HepG2 (cell line): ENCODE measurements at regions not wholly inside any gene's neighbourhood (a gene's known extent, or its start where the extent isn't known, plus 50 kb on each side); places are given as distances from the start of the nearest gene placed in this dataset.
A peak's percentile ranks its signal among the peaks of the same experiment; 100 is the strongest.

ENCODE experiments used
- FOXP1 ChIP-seq, 2 experiments: fragments of 450-650 bp in 1 of 2; IDR thresholded peaks; 2 replicates each; pipeline ENCODE4 v1.6.1; 2017 to 2018; ENCODE audit warnings: antibody characterized with exemption in 1 of 2
- GFI1 ChIP-seq: sonication (generic); formaldehyde crosslinking; IDR thresholded peaks from 2 replicates; pipeline ENCODE4 v1.5.0; 2020; ENCODE audit warnings: missing genetic modification reagents, mild to moderate bottlenecking, borderline replicate concordance
- ISL2 ChIP-seq: sonication (generic); formaldehyde crosslinking; IDR thresholded peaks from 2 replicates; pipeline ENCODE4 v1.5.0; 2020; ENCODE audit warnings: missing genetic modification reagents
- KLF12 ChIP-seq: sonication (generic); formaldehyde crosslinking; IDR thresholded peaks from 2 replicates; pipeline ENCODE4 v1.4.0; 2020; ENCODE audit warnings: missing genetic modification reagents, borderline replicate concordance
- MED1 ChIP-seq: sonication (generic); formaldehyde crosslinking; IDR thresholded peaks from 2 replicates; pipeline ENCODE4 v1.4.0; 2020; ENCODE audit warnings: missing genetic modification reagents
- MLX ChIP-seq: IDR thresholded peaks from 2 replicates; pipeline ENCODE4 v1.6.1; 2016
- TCF12 ChIP-seq, 2 experiments: fragments of 450-650 bp in 1 of 2; sonication (generic) in 1 of 2; formaldehyde crosslinking in 1 of 2; IDR thresholded peaks; 2 replicates each; pipeline versions ENCODE4 v1.6.1 to v1.8.0; 2017 to 2022; ENCODE audit warnings: antibody characterized with exemption in 1 of 2, mild to moderate bottlenecking in 1 of 2, missing genetic modification reagents in 1 of 2, moderate library complexity in 1 of 2
- TGIF2 ChIP-seq: IDR thresholded peaks from 2 replicates; pipeline ENCODE4 v1.6.1; 2016; ENCODE audit warnings: control low read depth, missing compliant biosample characterization
- ZBTB21 ChIP-seq: sonication (generic); formaldehyde crosslinking; IDR thresholded peaks from 2 replicates; pipeline ENCODE4 v1.4.0; 2020; ENCODE audit warnings: missing genetic modification reagents
- ZMYM3 ChIP-seq: sonication (generic); formaldehyde crosslinking; IDR thresholded peaks from 2 replicates; pipeline ENCODE4 v1.5.1; 2020; ENCODE audit warnings: mild to moderate bottlenecking, missing genetic modification reagents
- ZNF766 ChIP-seq: sonication (generic); formaldehyde crosslinking; IDR thresholded peaks from 2 replicates; pipeline ENCODE4 v1.5.0; 2020; ENCODE audit warnings: missing genetic modification reagents, borderline replicate concordance
- TF ChIP-seq, protein P1 (sequence below): sonication (generic); formaldehyde crosslinking; IDR thresholded peaks from 2 replicates; pipeline ENCODE4 v1.5.1; 2020; ENCODE audit warnings: mild to moderate bottlenecking, missing genetic modification reagents, borderline replicate concordance
- TF ChIP-seq, protein P2 (sequence below): sonication (generic); formaldehyde crosslinking; IDR thresholded peaks from 2 replicates; pipeline ENCODE4 v1.4.0; 2020; ENCODE audit warnings: mild to moderate bottlenecking, missing genetic modification reagents
- TF ChIP-seq, protein P3 (sequence below): sonication (generic); formaldehyde crosslinking; IDR thresholded peaks from 2 replicates; pipeline ENCODE4 v1.9.0; 2021; ENCODE audit warnings: missing genetic modification reagents, borderline replicate concordance
- TF ChIP-seq, protein P4 (sequence below): sonication (generic); formaldehyde crosslinking; IDR thresholded peaks from 2 replicates; pipeline ENCODE4 v1.8.0; 2022; ENCODE audit warnings: mild to moderate bottlenecking, missing genetic modification reagents, moderate library complexity

DNA sequence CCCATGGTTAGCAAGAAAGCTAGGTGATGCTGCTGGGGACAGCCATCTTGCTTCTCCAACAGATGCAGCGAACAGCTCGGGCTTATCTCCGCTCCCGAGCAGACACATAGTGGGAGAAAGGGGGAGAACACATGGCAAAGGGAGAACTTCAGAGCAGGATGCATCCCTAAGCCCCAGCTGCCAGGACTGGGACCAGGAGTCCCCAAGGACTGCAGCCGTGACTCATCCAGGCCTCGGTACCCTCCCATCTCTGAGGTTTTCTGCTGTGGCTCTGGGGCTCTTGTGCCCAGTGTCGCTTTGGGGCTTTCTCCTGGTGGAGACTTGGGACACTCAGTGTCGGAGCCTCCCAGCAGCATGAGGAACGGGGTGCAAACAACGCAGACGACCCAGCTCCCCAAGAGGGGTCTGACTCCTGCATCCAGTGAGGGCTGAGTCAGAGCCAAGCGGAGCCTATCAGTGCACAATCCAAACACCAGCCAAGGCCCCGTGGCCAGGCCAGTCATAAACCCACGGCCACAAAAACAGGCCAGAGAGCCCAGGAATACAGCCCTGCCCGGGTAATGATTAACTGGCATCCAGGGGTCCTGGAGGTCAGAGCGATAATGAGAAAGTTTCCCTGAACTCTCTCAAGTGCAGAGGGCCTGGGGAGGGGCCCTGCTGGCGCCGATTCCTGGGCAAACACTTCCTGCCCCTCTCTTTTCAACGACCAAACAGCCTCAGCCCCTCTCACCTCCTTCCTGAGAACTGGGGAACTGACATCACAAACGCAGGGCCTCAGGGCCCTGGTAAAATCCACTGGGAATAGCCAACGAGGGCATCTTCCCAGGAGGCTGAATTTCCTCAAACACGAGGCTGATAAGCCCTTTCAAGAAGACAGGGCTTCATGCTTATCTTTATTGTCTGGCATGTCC is 202.9 kb downstream of the USP12 start (continued):
- TF ChIP-seq, protein P1, sequence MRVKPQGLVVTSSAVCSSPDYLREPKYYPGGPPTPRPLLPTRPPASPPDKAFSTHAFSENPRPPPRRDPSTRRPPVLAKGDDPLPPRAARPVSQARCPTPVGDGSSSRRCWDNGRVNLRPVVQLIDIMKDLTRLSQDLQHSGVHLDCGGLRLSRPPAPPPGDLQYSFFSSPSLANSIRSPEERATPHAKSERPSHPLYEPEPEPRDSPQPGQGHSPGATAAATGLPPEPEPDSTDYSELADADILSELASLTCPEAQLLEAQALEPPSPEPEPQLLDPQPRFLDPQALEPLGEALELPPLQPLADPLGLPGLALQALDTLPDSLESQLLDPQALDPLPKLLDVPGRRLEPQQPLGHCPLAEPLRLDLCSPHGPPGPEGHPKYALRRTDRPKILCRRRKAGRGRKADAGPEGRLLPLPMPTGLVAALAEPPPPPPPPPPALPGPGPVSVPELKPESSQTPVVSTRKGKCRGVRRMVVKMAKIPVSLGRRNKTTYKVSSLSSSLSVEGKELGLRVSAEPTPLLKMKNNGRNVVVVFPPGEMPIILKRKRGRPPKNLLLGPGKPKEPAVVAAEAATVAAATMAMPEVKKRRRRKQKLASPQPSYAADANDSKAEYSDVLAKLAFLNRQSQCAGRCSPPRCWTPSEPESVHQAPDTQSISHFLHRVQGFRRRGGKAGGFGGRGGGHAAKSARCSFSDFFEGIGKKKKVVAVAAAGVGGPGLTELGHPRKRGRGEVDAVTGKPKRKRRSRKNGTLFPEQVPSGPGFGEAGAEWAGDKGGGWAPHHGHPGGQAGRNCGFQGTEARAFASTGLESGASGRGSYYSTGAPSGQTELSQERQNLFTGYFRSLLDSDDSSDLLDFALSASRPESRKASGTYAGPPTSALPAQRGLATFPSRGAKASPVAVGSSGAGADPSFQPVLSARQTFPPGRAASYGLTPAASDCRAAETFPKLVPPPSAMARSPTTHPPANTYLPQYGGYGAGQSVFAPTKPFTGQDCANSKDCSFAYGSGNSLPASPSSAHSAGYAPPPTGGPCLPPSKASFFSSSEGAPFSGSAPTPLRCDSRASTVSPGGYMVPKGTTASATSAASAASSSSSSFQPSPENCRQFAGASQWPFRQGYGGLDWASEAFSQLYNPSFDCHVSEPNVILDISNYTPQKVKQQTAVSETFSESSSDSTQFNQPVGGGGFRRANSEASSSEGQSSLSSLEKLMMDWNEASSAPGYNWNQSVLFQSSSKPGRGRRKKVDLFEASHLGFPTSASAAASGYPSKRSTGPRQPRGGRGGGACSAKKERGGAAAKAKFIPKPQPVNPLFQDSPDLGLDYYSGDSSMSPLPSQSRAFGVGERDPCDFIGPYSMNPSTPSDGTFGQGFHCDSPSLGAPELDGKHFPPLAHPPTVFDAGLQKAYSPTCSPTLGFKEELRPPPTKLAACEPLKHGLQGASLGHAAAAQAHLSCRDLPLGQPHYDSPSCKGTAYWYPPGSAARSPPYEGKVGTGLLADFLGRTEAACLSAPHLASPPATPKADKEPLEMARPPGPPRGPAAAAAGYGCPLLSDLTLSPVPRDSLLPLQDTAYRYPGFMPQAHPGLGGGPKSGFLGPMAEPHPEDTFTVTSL (CRISPR knock-in tag): peak; percentile 88; the same call in 1 of the 2 replicates
- TF ChIP-seq MED1 (CRISPR knock-in tag): peak; percentile 87
- TF ChIP-seq MLX (CRISPR knock-in tag): 0 out of 2 replicates have a peak, but pooled peaks have one; percentile 48
- peak; percentile 48; the same call in 1 of the 2 replicates for TF ChIP-seq ZMYM3 (CRISPR knock-in tag)
- peak; percentile 53; the same call in 1 of the 2 replicates for TF ChIP-seq ISL2 (CRISPR knock-in tag)
- TF ChIP-seq, protein P2, sequence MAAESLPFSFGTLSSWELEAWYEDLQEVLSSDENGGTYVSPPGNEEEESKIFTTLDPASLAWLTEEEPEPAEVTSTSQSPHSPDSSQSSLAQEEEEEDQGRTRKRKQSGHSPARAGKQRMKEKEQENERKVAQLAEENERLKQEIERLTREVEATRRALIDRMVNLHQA (CRISPR knock-in tag): no peak
- TF ChIP-seq ZNF766 (CRISPR knock-in tag): no peak
- TF ChIP-seq FOXP1 (IDR thresholded peaks at IDR 0.05): no peak
- TF ChIP-seq FOXP1 (CRISPR knock-in tag; IDR thresholded peaks at IDR 0.05): peak; percentile 50
- TF ChIP-seq, protein P3, sequence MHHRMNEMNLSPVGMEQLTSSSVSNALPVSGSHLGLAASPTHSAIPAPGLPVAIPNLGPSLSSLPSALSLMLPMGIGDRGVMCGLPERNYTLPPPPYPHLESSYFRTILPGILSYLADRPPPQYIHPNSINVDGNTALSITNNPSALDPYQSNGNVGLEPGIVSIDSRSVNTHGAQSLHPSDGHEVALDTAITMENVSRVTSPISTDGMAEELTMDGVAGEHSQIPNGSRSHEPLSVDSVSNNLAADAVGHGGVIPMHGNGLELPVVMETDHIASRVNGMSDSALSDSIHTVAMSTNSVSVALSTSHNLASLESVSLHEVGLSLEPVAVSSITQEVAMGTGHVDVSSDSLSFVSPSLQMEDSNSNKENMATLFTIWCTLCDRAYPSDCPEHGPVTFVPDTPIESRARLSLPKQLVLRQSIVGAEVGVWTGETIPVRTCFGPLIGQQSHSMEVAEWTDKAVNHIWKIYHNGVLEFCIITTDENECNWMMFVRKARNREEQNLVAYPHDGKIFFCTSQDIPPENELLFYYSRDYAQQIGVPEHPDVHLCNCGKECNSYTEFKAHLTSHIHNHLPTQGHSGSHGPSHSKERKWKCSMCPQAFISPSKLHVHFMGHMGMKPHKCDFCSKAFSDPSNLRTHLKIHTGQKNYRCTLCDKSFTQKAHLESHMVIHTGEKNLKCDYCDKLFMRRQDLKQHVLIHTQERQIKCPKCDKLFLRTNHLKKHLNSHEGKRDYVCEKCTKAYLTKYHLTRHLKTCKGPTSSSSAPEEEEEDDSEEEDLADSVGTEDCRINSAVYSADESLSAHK (CRISPR knock-in tag): no peak
- no peak for TF ChIP-seq KLF12 (CRISPR knock-in tag)
- TF ChIP-seq TCF12 (IDR thresholded peaks at IDR 0.05): no peak
- TF ChIP-seq TCF12 (CRISPR knock-in tag; IDR thresholded peaks at IDR 0.05): 0 out of 2 replicates have a peak, but pooled peaks have one; percentile 32
- 0 out of 2 replicates have a peak, but pooled peaks have one; percentile 12 for TF ChIP-seq TGIF2
- TF ChIP-seq, protein P4, sequence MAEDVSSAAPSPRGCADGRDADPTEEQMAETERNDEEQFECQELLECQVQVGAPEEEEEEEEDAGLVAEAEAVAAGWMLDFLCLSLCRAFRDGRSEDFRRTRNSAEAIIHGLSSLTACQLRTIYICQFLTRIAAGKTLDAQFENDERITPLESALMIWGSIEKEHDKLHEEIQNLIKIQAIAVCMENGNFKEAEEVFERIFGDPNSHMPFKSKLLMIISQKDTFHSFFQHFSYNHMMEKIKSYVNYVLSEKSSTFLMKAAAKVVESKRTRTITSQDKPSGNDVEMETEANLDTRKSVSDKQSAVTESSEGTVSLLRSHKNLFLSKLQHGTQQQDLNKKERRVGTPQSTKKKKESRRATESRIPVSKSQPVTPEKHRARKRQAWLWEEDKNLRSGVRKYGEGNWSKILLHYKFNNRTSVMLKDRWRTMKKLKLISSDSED: no peak
- TF ChIP-seq GFI1 (CRISPR knock-in tag): 0 out of 2 replicates have a peak, but pooled peaks have one; percentile 38
- 0 out of 2 replicates have a peak, but pooled peaks have one; percentile 26 for TF ChIP-seq ZBTB21 (CRISPR knock-in tag)
